ENCODE measurements at regions not wholly inside any gene's neighbourhood (a gene's known extent, or its start where the extent isn't known, plus 50 kb on each side); places are given as distances from the start of the nearest gene placed in this dataset.

DNA sequence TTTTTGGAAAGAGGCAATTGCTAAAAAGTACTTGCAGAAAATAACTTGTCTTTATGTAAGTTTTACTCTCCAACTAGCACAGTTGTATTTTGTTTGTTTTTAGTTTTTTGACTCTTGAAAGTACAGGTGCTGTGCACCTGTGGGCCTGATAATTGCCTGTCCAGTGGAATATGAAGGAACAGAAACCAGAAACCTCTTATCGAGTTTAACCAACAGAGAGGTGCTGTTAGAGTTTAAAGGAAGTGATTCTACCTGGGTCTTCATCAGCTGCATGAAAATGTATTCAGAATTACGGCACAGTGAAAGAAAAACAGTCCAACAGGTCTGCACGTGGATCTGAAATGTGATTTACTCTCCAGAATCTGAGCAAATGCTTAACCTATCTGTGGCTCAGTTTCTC, 326.6 kb upstream of the POM121L12 start:
- DNase-seq (ENCODE audit: low spot score), result no peak
- FAIRE-seq, result no peak

- FAIRE-seq (no peak), DNase-seq (ENCODE audit: low spot score) (no peak)
Observed at GRCh38 chr7:52705768-52706167, 329.7 kb upstream of the POM121L12 start.

DNA sequence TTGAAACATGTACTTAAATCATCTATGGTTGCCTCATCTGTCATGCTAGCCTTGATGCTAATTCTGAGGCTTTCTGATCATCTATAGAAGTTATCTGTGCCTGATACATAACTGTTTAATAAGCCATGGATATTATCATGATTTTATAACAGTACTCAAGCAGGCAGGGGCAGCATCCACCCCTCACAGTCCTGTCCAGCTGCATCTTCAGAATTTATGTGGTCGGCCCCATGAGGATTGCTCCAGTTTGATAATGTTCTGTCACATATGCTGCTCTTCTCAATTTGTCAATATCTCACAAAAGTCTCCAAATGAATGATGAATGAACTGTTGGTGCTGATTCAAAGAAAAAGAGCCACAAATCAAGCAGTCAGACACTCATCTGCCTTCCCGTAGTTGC, 335.1 kb upstream of the POM121L12 start:
- no peak for DNase-seq (ENCODE audit: low spot score)
- FAIRE-seq, result no peak

GRCh38 chr7:52695973-52696595, 339.3 kb upstream of the POM121L12 start:
- no peak for FAIRE-seq
- no peak for DNase-seq (ENCODE audit: low spot score)

GRCh38 chr7:52691257-52691656, 344.2 kb upstream of the POM121L12 start:
- DNase-seq (ENCODE audit: low spot score) (no peak), FAIRE-seq (no peak)

DNA sequence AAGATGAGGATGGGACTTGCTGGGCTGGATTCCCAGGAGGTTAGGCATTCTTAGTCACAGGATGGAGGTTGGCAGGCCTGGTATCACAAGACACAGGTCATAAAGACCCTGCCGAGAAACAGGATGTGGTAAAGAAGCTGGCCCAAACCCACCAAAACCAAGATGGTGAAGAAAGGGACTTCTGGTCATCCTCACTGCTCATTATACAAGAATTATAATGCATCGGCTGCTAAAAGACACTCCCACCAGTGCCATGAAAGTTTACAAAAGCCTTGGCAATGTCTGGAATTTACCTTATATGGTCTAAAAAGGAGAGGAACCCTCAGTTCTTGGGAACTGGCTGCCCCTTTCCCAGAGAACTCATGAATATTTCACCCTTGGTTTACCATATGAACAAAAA, 345.5 kb upstream of the POM121L12 start:
- no peak for FAIRE-seq
- DNase-seq (ENCODE audit: low spot score), result peak; percentile 9

GRCh38 chr7:52685333-52685732, 350.1 kb upstream of the POM121L12 start:
- DNase-seq (ENCODE audit: low spot score) (no peak), FAIRE-seq (no peak)

GRCh38 chr7:52684388-52684787, 351.0 kb upstream of the POM121L12 start:
- DNase-seq (ENCODE audit: low spot score) (no peak), FAIRE-seq (no peak)

DNA sequence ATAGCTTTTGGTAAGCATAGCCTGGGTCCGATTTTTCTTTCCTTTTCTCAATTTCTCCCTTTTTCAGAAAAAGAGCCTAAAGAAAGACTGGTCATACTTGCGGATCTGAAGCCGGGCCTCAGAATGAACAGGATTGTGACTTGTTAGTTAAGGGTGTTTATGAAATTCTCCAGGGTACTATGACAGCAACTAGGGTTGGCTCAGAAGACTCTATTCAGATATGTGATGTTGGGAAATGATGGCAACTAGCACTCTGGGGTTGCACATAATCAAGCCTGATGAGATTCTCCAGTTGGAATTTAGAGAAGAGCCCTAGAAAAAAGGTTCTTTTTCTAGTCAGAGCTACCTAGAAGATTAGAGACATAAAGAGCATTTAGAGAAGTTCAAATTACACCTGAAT, 352.4 kb upstream of the POM121L12 start:
- FAIRE-seq, result no peak
- DNase-seq (ENCODE audit: low spot score), result no peak

DNA sequence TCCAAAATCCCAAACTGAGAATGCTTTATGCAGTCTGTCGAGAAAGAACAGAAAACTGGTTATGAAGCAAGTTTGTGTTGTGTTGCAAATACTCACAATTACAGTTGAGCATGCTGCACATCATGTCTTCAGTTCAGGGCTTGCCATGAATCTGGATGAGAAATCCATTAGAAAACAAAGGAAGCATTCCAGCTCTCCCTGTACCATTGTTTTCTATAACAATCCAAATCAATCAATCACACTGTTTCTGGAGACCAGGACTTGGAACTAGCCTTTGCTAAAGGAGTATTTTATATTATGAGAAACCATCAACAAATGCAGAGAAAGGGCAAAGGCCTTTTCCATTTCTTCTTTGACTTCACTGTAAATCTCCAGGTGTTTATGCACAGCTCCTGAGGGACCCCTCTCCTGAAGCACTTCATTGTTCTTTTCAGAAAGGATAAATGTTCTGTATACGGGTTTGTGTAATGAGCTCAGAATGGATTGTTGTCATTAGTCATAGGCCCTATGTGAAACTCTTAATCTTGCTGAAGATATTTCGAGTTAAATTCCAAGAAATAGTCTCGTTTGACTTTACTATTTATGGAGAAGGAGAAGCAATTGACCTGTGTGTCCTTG, 364.7 kb upstream of the POM121L12 start:
- DNase-seq (ENCODE audit: low spot score) (no peak), FAIRE-seq (no peak)

GRCh38 chr7:52669031-52669430, 366.4 kb upstream of the POM121L12 start:
- FAIRE-seq (no peak), DNase-seq (ENCODE audit: low spot score) (no peak)

DNA sequence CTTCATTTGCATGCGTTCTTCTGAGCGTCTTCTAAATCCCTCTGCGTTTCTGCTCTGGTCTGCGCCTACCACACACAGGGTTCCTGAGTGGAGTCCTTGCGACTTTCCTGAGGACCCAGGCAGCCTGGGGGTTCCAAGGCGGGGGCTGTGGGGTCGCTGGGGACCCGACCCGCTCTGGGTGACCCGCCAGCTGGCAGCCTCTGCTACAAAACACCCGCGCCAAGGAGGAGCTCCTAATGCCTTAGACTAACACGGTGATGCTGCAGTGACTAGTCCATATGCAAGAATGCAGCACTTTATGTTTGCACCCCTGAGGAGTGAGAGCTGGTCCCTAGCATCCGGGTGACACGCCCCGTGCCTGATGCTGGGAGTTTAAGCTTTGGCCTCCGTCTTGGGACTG, 367.0 kb upstream of the POM121L12 start:
- DNase-seq (ENCODE audit: low spot score) (no peak), FAIRE-seq (no peak)

DNA sequence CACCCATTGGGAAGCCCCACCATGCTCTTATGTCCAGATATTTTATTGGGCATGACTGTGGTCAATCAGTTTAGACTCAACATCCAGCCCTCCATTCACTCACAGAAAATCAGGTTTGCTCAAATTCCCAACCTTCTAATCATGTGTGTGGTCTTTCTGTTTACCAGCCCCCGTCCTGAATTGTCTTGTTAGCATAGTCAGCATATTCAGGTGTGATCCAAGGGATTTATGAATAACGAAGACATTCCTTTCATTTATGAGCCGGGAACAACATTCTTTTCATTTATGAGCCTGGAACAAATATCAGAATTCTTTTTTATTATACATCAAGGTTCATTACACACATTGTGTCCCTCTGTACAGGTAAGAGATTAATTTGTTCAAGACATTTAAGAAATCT, 376.3 kb upstream of the POM121L12 start:
- FAIRE-seq (no peak), DNase-seq (ENCODE audit: low spot score) (no peak)

DNA sequence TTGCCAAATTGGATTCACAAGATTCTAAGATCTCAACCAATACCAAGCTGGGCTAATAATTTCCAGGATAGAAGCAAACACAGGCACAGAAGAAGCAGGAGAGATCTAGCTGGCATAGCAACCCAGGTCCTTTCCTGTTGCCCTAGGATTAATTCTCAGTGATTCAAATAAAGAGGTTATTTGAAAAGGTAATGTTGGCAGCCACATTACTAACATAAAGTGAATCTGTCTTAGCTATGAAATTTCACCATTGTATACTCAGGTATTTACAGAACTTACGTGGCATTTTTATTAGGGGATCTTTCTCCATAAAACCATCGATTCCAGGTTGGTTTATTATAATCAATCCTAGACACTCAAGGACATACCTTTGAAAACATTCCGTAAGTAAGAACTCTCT, 379.3 kb upstream of the POM121L12 start:
- DNase-seq (ENCODE audit: low spot score) (no peak), FAIRE-seq (no peak)

DNA sequence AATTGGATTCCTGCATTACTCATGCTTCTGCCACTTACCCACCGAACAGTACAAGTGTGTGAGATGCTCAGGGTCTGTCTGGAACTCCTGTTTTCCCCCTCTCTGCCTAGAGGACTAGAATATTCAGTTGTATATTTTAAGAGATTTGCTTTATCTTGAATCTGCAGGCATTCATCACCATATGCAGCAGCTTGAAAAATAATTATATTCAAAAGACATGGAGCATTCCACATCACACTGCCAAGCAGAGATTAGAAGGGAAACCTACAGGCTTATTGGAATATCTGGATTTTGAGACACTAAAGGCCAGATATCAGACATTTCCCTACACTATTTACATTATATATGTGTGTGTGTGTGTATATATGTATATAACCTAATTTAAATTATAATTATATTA, 382.8 kb upstream of the POM121L12 start:
- FAIRE-seq (no peak), DNase-seq (ENCODE audit: low spot score) (no peak)

- DNase-seq (ENCODE audit: low spot score) (no peak), FAIRE-seq (no peak)
Observed at GRCh38 chr7:52648872-52649271, 386.6 kb upstream of the POM121L12 start.

DNA sequence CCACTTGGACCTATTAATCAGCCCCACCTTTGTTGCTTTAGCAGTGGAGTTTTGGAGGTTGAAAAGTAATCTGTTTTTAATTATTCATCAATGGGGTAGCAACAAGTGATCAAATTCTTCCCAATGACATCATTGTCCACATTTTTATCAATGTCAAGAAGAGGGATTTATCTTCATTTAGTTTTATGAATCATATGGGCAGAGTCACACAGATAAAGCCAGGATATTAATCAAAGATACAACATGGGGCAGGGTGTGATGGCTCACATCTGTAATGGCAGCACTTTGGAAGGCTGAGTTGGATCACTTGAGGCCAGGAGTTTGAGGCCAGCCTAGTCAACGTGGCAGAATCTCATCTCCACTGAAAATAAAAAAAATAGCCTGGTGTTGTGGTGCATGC, 388.4 kb upstream of the POM121L12 start:
- FAIRE-seq, result no peak
- DNase-seq (ENCODE audit: low spot score), result no peak

DNA sequence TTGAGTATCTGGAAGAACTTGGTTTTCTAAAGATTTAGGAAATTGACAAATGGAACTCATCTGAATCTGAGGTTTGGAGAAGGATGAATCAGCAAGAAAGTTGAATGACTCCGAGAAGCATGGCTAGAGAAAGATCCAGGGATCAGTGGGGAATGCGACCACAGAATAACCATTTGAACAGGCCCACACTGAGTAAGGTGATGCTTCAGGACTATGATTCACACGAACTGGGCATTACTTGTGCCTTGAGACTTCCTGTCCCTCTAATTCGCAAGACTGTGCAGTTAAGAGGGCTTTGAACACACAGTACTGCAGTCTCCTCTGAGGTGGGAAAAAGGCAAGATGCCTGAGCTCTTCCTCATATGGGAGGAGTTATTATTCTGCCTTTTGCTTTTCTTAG, 395.5 kb upstream of the POM121L12 start:
- FAIRE-seq (peak; percentile 77), DNase-seq (ENCODE audit: low spot score) (peak; percentile 81)

DNA sequence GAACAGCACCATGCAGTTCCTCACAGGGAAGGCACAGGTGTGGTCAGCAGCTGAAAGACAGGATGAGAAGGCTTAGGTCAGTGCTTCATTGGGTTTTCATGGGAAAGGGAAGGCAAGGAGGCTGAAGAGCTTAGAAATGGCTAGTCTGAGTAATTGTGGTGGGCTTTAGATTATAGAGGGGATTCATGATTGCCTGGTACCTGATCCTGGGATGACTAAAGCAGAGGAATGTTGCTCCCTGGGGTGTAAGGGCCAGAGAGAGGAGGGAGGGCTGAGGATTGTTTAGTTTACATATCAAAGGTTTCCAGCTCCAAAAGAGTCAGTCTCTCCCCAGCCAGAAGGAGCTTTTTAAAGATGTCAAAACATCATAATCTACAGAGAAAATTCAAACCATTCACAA, 396.3 kb upstream of the POM121L12 start:
- no peak for FAIRE-seq
- peak; percentile 41 for DNase-seq (ENCODE audit: low spot score)

GRCh38 chr7:52635021-52635420, 400.4 kb upstream of the POM121L12 start:
- FAIRE-seq, result no peak
- DNase-seq (ENCODE audit: low spot score), result no peak

- peak; percentile 28 for FAIRE-seq
- DNase-seq (ENCODE audit: low spot score), result no peak
Observed at GRCh38 chr7:52620849-52621248, 414.6 kb upstream of the POM121L12 start.

- DNase-seq (ENCODE audit: low spot score), result no peak
- FAIRE-seq, result no peak
Observed at GRCh38 chr7:52616552-52616951, 418.9 kb upstream of the POM121L12 start.

DNA sequence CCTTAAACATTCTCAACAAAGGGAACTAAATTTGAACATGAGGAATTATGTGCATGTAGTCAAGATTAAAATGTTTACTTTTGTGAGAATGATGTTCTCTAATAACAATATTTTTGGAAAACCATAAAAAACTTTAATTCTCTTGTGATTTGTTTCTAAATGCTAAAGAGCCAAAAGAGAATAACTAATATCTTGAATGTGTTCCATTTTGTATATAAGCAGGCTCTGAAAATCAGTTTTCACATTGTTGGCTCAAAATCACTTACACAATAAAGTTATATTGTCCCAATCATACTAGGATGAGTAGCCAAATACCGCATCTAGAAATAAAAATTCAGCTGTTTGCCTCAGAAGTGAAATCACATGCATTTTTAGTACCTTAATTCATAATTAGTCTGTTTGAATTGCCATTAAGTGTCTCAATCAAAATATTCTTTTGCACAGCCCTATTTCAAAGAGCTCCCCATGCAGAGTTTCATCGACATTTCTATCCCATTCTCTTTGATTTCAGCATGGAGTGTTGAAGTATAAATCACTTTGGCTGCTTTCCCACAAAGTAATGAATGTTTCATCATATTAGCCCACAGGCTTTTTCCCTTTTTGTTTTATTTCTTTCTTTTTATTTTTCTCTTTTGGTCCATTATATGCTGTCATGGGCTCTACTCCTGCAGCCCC, 420.3 kb upstream of the POM121L12 start:
- no peak for DNase-seq (ENCODE audit: low spot score)
- no peak for FAIRE-seq

Data from RCC 7860 (cell line).